ENCODE measurements at regions not wholly inside any gene's neighbourhood (a gene's known extent, or its start where the extent isn't known, plus 50 kb on each side); places are given as distances from the start of the nearest gene placed in this dataset.

GRCh38 chr7:33802600-33802999 lies 102.7 kb upstream of the BMPER start:
- no peak overlapping the region for H3K4me3 ChIP-seq (ENCODE audit: low read depth, low read length)
- no peak for DNase-seq (ENCODE audit: low read depth)

GRCh38 chr7:33804140-33804660 lies 101.1 kb upstream of the BMPER start:
- DNase-seq (ENCODE audit: low read depth) = no peak
- H3K4me3 ChIP-seq (ENCODE audit: low read depth, low read length) = no peak overlapping the region

GRCh38 chr7:33805630-33806233 lies 99.6 kb upstream of the BMPER start:
- no peak overlapping the region for H3K4me3 ChIP-seq (ENCODE audit: low read depth, low read length)
- DNase-seq (ENCODE audit: low read depth) = no peak

GRCh38 chr7:33806298-33807154 lies 98.8 kb upstream of the BMPER start:
- H3K4me3 ChIP-seq (ENCODE audit: low read depth, low read length) = no peak overlapping the region
- DNase-seq (ENCODE audit: low read depth) = no peak

- DNase-seq (ENCODE audit: low read depth) = no peak
- H3K4me3 ChIP-seq (ENCODE audit: low read depth, low read length) = no peak overlapping the region
These were observed 98.2 kb upstream of the BMPER start for GRCh38 chr7:33807155-33807530.

GRCh38 chr7:33807779-33808482 lies 97.4 kb upstream of the BMPER start:
- peak; percentile 72 for DNase-seq (ENCODE audit: low read depth)
- H3K4me3 ChIP-seq (ENCODE audit: low read depth, low read length) = no peak overlapping the region

GRCh38 chr7:33809228-33809627 lies 96.1 kb upstream of the BMPER start:
- no peak overlapping the region for H3K4me3 ChIP-seq (ENCODE audit: low read depth, low read length)
- no peak for DNase-seq (ENCODE audit: low read depth)

- H3K4me3 ChIP-seq (ENCODE audit: low read depth, low read length) = no peak overlapping the region
- no peak for DNase-seq (ENCODE audit: low read depth)
These were observed 95.0 kb upstream of the BMPER start for GRCh38 chr7:33810356-33810755.

- DNase-seq (ENCODE audit: low read depth) = no peak
- H3K4me3 ChIP-seq (ENCODE audit: low read depth, low read length) = no peak overlapping the region
These were observed 92.0 kb upstream of the BMPER start for GRCh38 chr7:33813331-33813730.

- no peak for DNase-seq (ENCODE audit: low read depth)
- H3K4me3 ChIP-seq (ENCODE audit: low read depth, low read length) = no peak overlapping the region
These were observed 90.9 kb upstream of the BMPER start for GRCh38 chr7:33814400-33814799.

GRCh38 chr7:33814936-33815335 lies 90.4 kb upstream of the BMPER start:
- no peak overlapping the region for H3K4me3 ChIP-seq (ENCODE audit: low read depth, low read length)
- no peak for DNase-seq (ENCODE audit: low read depth)

- DNase-seq (ENCODE audit: low read depth) = no peak
- H3K4me3 ChIP-seq (ENCODE audit: low read depth, low read length) = no peak overlapping the region
These were observed 90.0 kb upstream of the BMPER start for GRCh38 chr7:33815336-33815735.

- DNase-seq (ENCODE audit: low read depth) = no peak
- H3K4me3 ChIP-seq (ENCODE audit: low read depth, low read length) = no peak overlapping the region
These were observed 89.2 kb upstream of the BMPER start for GRCh38 chr7:33816106-33816505.

- no peak overlapping the region for H3K4me3 ChIP-seq (ENCODE audit: low read depth, low read length)
- DNase-seq (ENCODE audit: low read depth) = no peak
These were observed 85.7 kb upstream of the BMPER start for GRCh38 chr7:33819658-33820057.

- no peak overlapping the region for H3K4me3 ChIP-seq (ENCODE audit: low read depth, low read length)
- DNase-seq (ENCODE audit: low read depth) = no peak
These were observed 85.1 kb upstream of the BMPER start for GRCh38 chr7:33820206-33820605.

GRCh38 chr7:33821970-33822369 lies 83.4 kb upstream of the BMPER start:
- DNase-seq (ENCODE audit: low read depth) = no peak

GRCh38 chr7:33823913-33824312 lies 81.4 kb upstream of the BMPER start:
- DNase-seq (ENCODE audit: low read depth) = no peak
- no peak overlapping the region for H3K4me3 ChIP-seq (ENCODE audit: low read depth, low read length)

More at GRCh38 chr7:33821970-33822369, 83.4 kb upstream of the BMPER start:
- H3K4me3 ChIP-seq (ENCODE audit: low read depth, low read length) = no peak overlapping the region

GRCh38 chr7:33824911-33825459 lies 80.4 kb upstream of the BMPER start:
- no peak for DNase-seq (ENCODE audit: low read depth)
- H3K4me3 ChIP-seq (ENCODE audit: low read depth, low read length) = no peak overlapping the region

GRCh38 chr7:33825644-33826043 lies 79.7 kb upstream of the BMPER start:
- H3K4me3 ChIP-seq (ENCODE audit: low read depth, low read length) = no peak overlapping the region
- no peak for DNase-seq (ENCODE audit: low read depth)

- H3K4me3 ChIP-seq (ENCODE audit: low read depth, low read length) = no peak overlapping the region
- no peak for DNase-seq (ENCODE audit: low read depth)
These were observed 75.8 kb upstream of the BMPER start for GRCh38 chr7:33829536-33829935.
